ENCODE measurements at regions not wholly inside any gene's neighbourhood (a gene's known extent, or its start where the extent isn't known, plus 50 kb on each side); places are given as distances from the start of the nearest gene placed in this dataset.
"Not testable (repeated sequence)": the region's sequence is repeated elsewhere in the genome, so short reads cannot be mapped to it uniquely, and the experiment has no call there.

GRCh38 chr11:129637983-129638776 is 177.5 kb upstream of the TMEM45B start:
- no peak for DNase-seq (ENCODE audit: low read depth)

- peak; percentile 73 for DNase-seq (ENCODE audit: low read depth)
Measured at GRCh38 chr11:129639300-129639699, 176.3 kb upstream of the TMEM45B start.

DNA sequence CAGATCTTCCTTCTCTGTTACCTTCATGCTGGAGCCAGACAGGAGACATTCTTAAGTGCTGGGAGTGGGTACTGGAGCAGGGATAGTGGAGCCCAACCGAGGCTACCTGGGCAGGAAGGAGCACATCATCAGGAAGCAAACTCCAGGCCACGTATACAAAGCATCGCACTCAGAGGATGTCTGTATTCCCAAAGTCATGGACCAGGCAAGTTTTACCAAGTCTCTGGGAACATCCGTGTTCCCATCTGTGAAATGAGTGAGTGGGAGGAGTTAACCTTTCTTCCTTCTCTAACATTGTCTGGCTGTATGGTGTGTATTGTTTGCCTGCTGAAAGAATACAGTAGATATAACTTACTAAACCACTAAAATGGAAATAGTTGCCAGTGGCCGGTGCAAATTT is 175.0 kb upstream of the TMEM45B start:
- no peak for DNase-seq (ENCODE audit: low read depth)

DNA sequence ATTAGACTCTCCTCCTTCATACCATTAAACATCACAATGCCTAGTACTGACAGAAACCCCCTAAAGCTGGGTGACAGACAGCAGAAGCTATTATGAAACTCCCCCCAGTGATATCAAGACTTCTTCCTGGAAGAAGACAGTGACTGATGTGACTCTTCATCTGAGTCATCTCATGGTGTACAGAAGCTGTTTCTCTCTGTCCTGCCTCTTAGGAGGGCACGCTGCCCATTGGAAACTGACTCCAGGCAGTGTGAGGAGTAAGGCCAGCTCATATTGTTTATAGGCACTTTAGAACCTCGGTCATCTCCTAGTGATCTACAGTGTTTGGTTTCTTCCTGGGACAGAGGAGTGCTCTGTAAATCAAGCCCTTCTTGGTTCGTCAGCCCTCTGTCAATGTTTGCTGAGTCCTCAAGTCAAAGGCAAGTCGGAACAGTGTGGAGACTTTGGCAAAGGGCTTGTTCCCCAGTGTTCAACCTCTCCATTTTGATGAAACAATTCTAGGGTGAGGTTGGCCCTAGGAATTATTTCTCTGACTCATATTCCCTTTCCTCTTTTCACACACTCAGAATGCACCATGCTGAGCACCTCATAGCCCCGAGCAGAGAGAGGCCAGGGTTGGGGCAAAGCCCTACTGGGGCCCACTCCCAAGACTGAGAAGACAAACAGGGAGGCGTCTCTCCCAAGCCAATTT is 172.5 kb upstream of the TMEM45B start:
- peak; percentile 71 for DNase-seq (ENCODE audit: low read depth)

- no peak for DNase-seq (ENCODE audit: low read depth)
Measured at GRCh38 chr11:129644326-129644725, 171.3 kb upstream of the TMEM45B start.

DNA sequence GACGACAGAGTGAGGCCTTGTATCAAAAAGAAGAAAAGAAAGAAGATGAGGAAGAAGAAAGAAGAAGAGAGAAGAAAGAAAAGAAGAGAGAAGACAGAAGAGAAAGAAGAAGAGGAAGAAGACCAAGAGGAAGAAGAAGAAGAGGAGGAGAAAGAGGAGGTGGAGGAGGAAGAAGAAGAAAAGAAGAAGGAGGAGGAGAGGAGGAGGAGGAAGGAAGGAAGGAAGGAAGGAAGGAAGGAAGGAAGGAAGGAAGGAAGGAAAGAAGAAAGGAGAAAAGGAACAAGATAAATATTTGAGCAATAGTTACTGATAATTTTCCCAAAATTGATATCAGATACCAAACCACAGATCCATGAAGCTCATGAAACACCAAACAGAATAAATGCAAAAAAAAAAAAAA is 169.7 kb upstream of the TMEM45B start:
- no peak for DNase-seq (ENCODE audit: low read depth)

GRCh38 chr11:129650044-129650443 is 165.6 kb upstream of the TMEM45B start:
- not testable (repeated sequence) for DNase-seq (ENCODE audit: low read depth)

DNA sequence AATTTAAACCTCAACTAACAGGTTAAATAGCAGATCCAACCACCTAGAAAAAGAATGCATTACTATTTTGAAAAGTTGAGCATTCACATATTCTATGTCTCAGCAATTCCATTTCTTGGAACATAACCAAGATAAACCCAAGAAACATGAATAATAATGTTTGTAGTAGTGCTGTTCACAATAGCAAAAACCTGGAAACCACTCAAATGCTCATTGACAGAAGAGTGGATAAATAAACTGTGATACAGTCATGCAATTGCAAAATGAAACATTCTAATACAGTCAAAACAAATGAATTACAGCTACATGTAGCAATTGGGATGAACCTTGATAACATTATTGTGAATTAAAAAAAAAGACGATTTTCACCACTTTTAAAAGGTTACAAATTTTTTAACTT is 162.8 kb upstream of the TMEM45B start:
- DNase-seq (ENCODE audit: low read depth): no peak

DNA sequence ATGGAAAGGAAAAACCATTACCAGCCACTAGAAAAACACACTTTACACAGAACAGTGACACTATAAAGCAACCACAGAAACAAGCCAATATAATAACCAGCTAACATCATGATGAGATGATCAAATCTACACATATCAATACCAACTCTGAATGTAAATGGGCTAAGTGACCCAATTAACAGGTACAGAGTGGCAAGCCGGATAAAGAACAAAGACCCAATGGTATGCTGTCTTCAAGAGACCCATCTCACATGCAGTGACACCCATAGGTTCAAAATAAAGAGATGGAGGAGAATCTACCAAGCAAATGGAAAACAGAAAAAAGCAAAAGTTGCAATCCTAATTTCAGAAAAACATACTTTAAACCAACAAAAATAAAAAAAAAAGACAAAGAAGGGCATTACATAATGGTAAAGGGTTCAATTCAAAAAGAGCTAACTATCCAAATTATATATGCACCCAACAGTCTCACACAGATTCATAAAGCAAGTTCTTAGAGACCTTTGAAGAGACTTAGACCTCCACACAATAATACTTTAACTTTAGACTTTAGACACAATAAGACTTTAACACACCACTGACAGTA is 160.3 kb upstream of the TMEM45B start:
- DNase-seq (ENCODE audit: low read depth): no peak

GRCh38 chr11:129657866-129658525 is 157.7 kb upstream of the TMEM45B start:
- no peak for DNase-seq (ENCODE audit: low read depth)

- no peak for DNase-seq (ENCODE audit: low read depth)
Measured at GRCh38 chr11:129658526-129658867, 157.2 kb upstream of the TMEM45B start.

DNA sequence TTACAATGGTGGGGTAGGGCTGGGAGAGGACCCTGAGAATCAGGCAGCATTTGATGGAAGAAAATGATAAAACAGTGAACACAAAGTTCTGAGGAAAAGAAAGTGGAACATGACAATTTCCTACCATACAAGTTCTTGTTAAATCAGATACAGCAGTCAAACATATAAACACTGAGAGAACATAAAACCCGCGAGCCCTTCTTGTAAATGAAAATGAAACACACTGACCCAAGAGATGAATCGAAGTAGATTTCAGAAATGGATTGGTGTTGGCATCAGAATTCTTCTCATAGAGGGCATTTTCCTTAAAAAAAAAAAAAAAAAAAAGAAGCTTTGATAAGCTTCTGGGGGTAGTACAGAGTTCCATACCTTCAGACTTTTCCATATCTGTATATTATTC is 134.7 kb upstream of the TMEM45B start:
- DNase-seq (ENCODE audit: low read depth): no peak

- no peak for DNase-seq (ENCODE audit: low read depth)
Measured at GRCh38 chr11:129681344-129682114, 134.1 kb upstream of the TMEM45B start.

- DNase-seq (ENCODE audit: low read depth): no peak
Measured at GRCh38 chr11:129686269-129686668, 129.4 kb upstream of the TMEM45B start.

GRCh38 chr11:129691142-129691541 is 124.5 kb upstream of the TMEM45B start:
- no peak for DNase-seq (ENCODE audit: low read depth)

DNA sequence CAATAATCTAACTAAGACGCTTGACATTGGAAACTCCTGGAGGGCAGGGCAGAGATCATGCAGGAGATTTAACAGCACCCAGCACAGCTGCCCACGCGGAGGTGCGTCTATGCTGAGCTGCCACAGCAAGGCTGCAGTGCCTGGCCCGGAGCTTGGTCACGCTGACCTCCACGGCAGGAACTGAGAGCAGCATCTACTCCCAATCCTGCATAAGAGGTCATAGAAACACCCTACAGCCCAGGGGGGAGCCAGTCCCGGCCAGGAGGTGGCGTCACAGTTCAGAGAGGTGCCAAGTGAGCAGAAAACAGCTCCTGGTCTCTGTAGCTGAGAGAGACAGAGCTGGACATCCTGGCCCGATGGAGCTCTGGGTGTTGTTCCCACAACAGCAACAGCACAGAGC is 121.1 kb upstream of the TMEM45B start:
- DNase-seq (ENCODE audit: low read depth): no peak

DNA sequence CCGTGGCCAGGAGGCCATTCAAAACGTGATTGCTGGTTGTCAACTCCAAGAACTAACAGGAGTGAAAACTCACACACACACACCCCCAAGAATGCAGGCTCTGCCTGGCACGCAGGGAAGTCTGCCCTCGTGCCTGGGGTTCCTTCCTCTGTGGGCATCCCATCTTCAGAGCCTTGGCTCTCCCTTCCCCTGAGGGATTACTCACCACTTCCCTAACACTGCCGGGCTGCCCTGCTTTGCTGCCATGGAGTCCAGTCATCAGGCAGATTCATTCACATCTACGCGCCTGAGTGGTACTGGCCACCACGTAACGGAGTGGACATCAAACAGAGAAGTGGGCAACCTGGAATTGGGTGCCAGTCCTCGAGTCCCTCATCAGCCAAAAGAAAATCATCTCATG is 120.7 kb upstream of the TMEM45B start:
- DNase-seq (ENCODE audit: low read depth): no peak

- no peak for DNase-seq (ENCODE audit: low read depth)
Measured at GRCh38 chr11:129695571-129696308, 119.9 kb upstream of the TMEM45B start.

DNA sequence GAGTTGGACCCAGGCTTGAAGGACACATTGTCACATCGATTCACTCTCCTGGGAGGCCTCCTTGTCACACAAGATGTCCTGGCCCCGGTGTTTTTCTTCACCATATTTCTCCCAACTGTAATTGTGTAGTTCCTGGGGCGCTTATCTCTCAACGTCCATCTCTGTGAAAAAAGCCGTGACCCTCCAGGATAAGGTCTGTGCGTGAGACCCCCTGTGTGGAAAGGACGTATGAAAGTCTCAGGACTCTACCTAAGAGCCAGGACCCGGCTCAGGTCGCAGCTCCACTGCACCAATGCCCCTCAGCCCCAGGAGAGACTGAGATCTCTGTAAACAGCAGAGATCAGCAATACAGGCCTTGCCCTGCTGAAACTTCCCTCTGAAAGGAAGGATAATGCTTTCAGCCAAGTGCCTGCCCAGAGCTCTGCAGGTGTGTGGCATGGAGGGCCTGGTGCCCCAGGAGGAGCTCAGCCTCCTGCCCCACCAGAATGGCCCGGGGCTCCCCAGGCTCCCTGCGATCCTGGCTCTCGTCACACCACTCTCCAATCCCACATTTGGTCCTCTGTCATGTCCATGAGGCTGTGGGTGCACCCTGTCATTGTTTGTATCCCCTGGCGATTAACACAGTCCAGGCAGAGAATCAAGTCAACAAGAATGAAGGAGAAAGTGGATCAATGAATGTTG is 119.2 kb upstream of the TMEM45B start:
- no peak for DNase-seq (ENCODE audit: low read depth)

DNA sequence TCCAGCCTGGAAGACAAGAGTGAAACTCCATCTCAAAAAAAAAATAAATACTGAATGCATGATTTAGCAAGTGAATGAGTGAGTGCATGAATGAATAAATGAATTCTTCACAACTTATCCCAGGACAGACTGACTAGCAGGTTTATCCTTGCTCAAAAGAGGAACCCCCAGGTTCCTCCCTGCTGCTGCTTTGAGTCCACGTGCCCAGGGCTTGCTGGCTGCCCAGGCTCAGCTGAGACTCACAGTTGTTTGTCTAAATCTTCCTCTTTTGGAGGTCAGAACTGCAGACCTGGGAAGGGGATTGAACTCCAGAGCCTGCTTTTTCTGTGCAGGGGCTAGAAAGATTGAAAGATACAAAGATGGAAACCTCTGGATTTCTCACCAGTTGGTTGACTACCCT is 117.4 kb upstream of the TMEM45B start:
- no peak for DNase-seq (ENCODE audit: low read depth)

All from GM04504 (cell line).